ENCODE measurements at regions not wholly inside any gene's neighbourhood (a gene's known extent, or its start where the extent isn't known, plus 50 kb on each side); places are given as distances from the start of the nearest gene placed in this dataset.

GRCh38 chr2:196568506-196568905 is 71.0 kb upstream of the CCDC150 start:
- Histone ChIP-seq H3K9me3 (no peaks in the 10 kb centered on the region), H3K27ac (no peak overlapping the region), H3K4me3 (no peak overlapping the region), H3K4me1 (peaks cover 0 to 15% (median 2%) of the 10 kb centered on the region in 12 donors), H3K36me3 (no peaks in the 10 kb centered on the region), H3K27me3 (no peaks in the 10 kb centered on the region)
- DNase-seq (no peak), ATAC-seq (no peak)
- WGBS, 4 donors, result 94 to 96% (median 95%) methylated on average over 6 of the region's 6 CpGs
- intact Hi-C loops (cut with DNase I), result no loop called here
- TF ChIP-seq CTCF (IDR thresholded peaks at IDR 0.05) (no peak), POLR2A (IDR thresholded peaks at IDR 0.05) (no peak)

- H3K9me3 ChIP-seq, result peaks cover 0 to 7% (median 0%) of the 10 kb centered on the region in 12 donors
- no peak overlapping the region for H3K4me3 ChIP-seq
- H3K36me3 ChIP-seq, result no peaks in the 10 kb centered on the region
- ATAC-seq, result no peak
- H3K27ac ChIP-seq, result no peak overlapping the region
- 93 to 99% (median 97%) methylated on average over 1 of the region's 1 CpG for WGBS, 4 donors
- TF ChIP-seq POLR2A (IDR thresholded peaks at IDR 0.05), result no peak
- no peak for TF ChIP-seq CTCF (IDR thresholded peaks at IDR 0.05)
- peaks cover 0 to 12% (median 0%) of the 10 kb centered on the region in 12 donors for H3K4me1 ChIP-seq
- DNase-seq, result no peak
- peaks cover 0 to 7% (median 0%) of the 10 kb centered on the region in 9 donors for H3K27me3 ChIP-seq
- intact Hi-C loops (cut with DNase I), result loop anchor here in 2 of 10 donors (10.0 kb wide), 1 partner anchor 110 kb away; no protein-coding TSS in a partner anchor
Observed at GRCh38 chr2:196584903-196585302, 54.6 kb upstream of the CCDC150 start.

GRCh38 chr2:196586511-196586991 is 53.0 kb upstream of the CCDC150 start:
- 21 to 30% (median 27%) methylated on average over 6 of the region's 6 CpGs for WGBS, 4 donors
- ATAC-seq, result peak in 1 of 4 donors; percentile 33
- intact Hi-C loops (cut with DNase I), result loop anchor here in 2 of 10 donors (10.0 kb wide), 1 partner anchor 112 kb away; no protein-coding TSS in a partner anchor

GRCh38 chr2:196587056-196587455 is 52.5 kb upstream of the CCDC150 start:
- TF ChIP-seq POLR2A (IDR thresholded peaks at IDR 0.05) (no peak), CTCF (IDR thresholded peaks at IDR 0.05) (no peak)

More at GRCh38 chr2:196586511-196586991, 53.0 kb upstream of the CCDC150 start:
- no peak for DNase-seq
- H3K4me3 ChIP-seq, result no peak overlapping the region
- H3K27ac ChIP-seq, result peak overlapping the region in 2 of 12 donors; percentile 13 to 36
- H3K36me3 ChIP-seq, result no peaks in the 10 kb centered on the region
- peaks cover 0 to 23% (median 0%) of the 10 kb centered on the region in 9 donors for H3K27me3 ChIP-seq
- H3K4me1 ChIP-seq, result peaks cover 0 to 12% (median 0%) of the 10 kb centered on the region in 12 donors
- no peaks in the 10 kb centered on the region for H3K9me3 ChIP-seq
- TF ChIP-seq CTCF (IDR thresholded peaks at IDR 0.05) (no peak), POLR2A (IDR thresholded peaks at IDR 0.05) (no peak)

More at GRCh38 chr2:196587056-196587455, 52.5 kb upstream of the CCDC150 start:
- Histone ChIP-seq H3K36me3 (no peaks in the 10 kb centered on the region), H3K9me3 (no peaks in the 10 kb centered on the region), H3K4me3 (no peak overlapping the region), H3K27me3 (peaks cover 0 to 28% (median 0%) of the 10 kb centered on the region in 9 donors), H3K4me1 (peaks cover 0 to 12% (median 0%) of the 10 kb centered on the region in 12 donors), H3K27ac (peak overlapping the region in 3 of 12 donors; percentile 13 to 36 (median 15))
- WGBS, 4 donors, result 59 to 67% (median 61%) methylated on average over 3 of the region's 3 CpGs
- intact Hi-C loops (cut with DNase I), result loop anchor here in 2 of 10 donors (10.0 kb wide), 1 partner anchor 112 kb away; no protein-coding TSS in a partner anchor
- DNase-seq, result no peak
- ATAC-seq, result no peak
